Breast epithelium (tissue), 4 donors: ENCODE measurements at regions not wholly inside any gene's neighbourhood (a gene's known extent, or its start where the extent isn't known, plus 50 kb on each side); places are given as distances from the start of the nearest gene placed in this dataset.

ENCODE experiments used
- DNase-seq, 2 donors: peaks; one replicate each; pipeline ENCODE4 v3.0.0-alpha.2; 2019; ENCODE audit warnings: low spot score in 2 of 2
- H3K27ac ChIP-seq, 2 donors: fragments of 200-600 bp; sonication (generic) in 1 of 2; one replicate each; pipeline ENCODE4 v1.5.1; 2016 to 2019; ENCODE audit warnings: mild to moderate bottlenecking in 1 of 2
- H3K27me3 ChIP-seq, 2 donors: fragments of 200-600 bp; sonication (generic) in 1 of 2; one replicate each; pipeline versions ENCODE4 v1.5.1 to v1.6.0; 2017 to 2019; ENCODE audit warnings: control low read depth in 1 of 2, mild to moderate bottlenecking in 1 of 2
- H3K36me3 ChIP-seq: fragments of 200-600 bp; one replicate; pipeline ENCODE4 v1.5.1; 2019
- H3K4me1 ChIP-seq, 2 donors: fragments of 200-600 bp; sonication (generic); one replicate each; pipeline ENCODE4 v1.5.1; 2016 to 2019; ENCODE audit warnings: control low read depth in 1 of 2
- H3K4me3 ChIP-seq, 3 donors: fragments of 200-600 bp; sonication (generic); 1 replicate in 2 of 3; 2 replicates in 1 of 3; pipeline ENCODE4 v1.5.1; 2016 to 2019; ENCODE audit warnings: mild to moderate bottlenecking in 3 of 3, moderate library complexity in 2 of 3
- H3K9me3 ChIP-seq, 2 donors: fragments of 200-600 bp; sonication (generic) in 1 of 2; one replicate each; pipeline ENCODE4 v1.5.1; 2016 to 2019; ENCODE audit warnings: control low read depth in 1 of 2
- POLR2A ChIP-seq: fragments of 450-650 bp; IDR thresholded peaks from one replicate; pipeline ENCODE4 v1.6.1; 2016; ENCODE audit warnings: antibody characterized with exemption, mild to moderate bottlenecking, moderate library complexity
- POLR2AphosphoS5 ChIP-seq, 3 donors: sonication (generic); formaldehyde crosslinking; IDR thresholded peaks; one replicate each; pipeline ENCODE4 v1.6.1; 2017; ENCODE audit warnings: antibody characterized with exemption in 3 of 3
- intact Hi-C: fragments of 100-400 bp; cut with DNase I; formaldehyde crosslinking; loops from one replicate; pipeline ENCODE4 v1.15.1; 2023; ENCODE audit warnings: low total_unique reads
- TF ChIP-seq, protein P1 (sequence below), 3 donors: fragments of 450-650 bp; IDR thresholded peaks; one replicate each; pipeline ENCODE4 v1.5.1; 2016 to 2017; ENCODE audit warnings: antibody characterized with exemption in 3 of 3, mild to moderate bottlenecking in 3 of 3, moderate library complexity in 3 of 3

DNA sequence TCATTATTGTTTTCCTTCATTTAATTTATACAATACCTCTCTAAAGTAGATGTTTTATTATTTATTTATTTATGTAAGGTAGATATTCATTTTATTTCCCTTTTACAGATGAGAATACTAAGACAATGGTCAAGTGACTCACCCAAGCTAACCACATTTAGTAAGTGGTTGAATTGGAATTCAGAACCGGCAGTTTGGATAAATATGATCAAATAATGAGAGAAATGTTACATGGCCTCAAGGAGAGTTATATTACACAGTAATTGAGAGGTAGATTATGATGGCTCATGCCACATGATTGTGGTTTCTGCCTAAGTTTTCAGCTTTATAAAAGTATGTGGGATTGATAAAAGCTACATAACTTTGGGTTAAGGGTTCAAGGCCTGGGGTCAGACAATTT is 239.4 kb upstream of the BOD1L1 start:
- Histone ChIP-seq H3K36me3 (no peaks in the 10 kb centered on the region), H3K27me3 (no peaks in the 10 kb centered on the region), H3K4me3 (no peak overlapping the region), H3K4me1 (no peaks in the 10 kb centered on the region), H3K9me3 (peaks cover 0 to 8% of the 10 kb centered on the region in 2 donors), H3K27ac (no peak overlapping the region)
- TF ChIP-seq POLR2A: no peak
- intact Hi-C loops: no loop called here
- DNase-seq: no peak

DNA sequence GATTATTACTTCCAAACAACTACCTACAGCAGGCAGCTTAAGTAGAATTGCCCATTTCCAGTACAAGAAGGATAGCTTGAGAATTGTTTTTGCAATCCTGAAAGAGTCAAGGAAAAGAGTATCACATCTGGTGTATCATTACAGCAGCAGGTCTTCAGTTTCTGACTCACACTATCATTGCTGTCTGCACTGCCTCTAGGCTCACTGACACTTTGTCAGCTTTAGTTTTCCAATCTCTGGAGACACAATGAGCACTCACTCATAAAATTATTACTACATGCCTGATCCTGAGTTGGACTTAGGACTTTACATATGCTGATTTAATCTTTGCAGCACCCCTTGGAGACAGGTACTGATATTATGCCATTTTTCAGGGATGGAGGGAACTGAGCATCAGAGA is 244.6 kb upstream of the BOD1L1 start:
- TF ChIP-seq POLR2AphosphoS5 (IDR thresholded peaks at IDR 0.05) (no peak), POLR2A (no peak)
- TF ChIP-seq, protein P1, sequence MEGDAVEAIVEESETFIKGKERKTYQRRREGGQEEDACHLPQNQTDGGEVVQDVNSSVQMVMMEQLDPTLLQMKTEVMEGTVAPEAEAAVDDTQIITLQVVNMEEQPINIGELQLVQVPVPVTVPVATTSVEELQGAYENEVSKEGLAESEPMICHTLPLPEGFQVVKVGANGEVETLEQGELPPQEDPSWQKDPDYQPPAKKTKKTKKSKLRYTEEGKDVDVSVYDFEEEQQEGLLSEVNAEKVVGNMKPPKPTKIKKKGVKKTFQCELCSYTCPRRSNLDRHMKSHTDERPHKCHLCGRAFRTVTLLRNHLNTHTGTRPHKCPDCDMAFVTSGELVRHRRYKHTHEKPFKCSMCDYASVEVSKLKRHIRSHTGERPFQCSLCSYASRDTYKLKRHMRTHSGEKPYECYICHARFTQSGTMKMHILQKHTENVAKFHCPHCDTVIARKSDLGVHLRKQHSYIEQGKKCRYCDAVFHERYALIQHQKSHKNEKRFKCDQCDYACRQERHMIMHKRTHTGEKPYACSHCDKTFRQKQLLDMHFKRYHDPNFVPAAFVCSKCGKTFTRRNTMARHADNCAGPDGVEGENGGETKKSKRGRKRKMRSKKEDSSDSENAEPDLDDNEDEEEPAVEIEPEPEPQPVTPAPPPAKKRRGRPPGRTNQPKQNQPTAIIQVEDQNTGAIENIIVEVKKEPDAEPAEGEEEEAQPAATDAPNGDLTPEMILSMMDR (IDR thresholded peaks at IDR 0.05): no peak

DNA sequence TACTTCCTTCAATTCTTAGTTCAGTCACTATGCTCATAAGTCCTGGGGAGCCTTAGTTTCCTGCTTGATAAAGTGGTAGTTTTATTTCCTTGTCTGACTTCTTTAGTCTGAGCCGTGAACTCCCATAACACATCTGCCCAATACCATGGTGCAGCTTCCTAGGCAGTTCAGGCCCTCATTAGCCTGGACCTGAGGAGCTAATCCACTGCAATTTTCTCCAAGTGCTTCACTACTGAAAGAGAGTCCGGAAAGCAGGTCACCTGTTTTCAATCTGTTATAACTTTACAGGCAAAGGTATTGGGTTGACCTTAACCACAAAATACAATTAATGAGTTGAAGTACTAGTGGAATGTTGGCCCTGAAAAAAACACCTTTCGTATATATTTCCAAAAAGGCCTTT is 245.4 kb upstream of the BOD1L1 start:
- H3K27ac ChIP-seq: no peak overlapping the region
- no peaks in the 10 kb centered on the region for H3K4me1 ChIP-seq
- H3K27me3 ChIP-seq: no peaks in the 10 kb centered on the region
- TF ChIP-seq, protein P1 (IDR thresholded peaks at IDR 0.05): no peak
- no peak for TF ChIP-seq POLR2A
- H3K4me3 ChIP-seq: no peak overlapping the region
- intact Hi-C loops: no loop called here
- no peaks in the 10 kb centered on the region for H3K36me3 ChIP-seq
- DNase-seq: no peak
- no peaks in the 10 kb centered on the region for H3K9me3 ChIP-seq

More for the DNA sequence above, 244.6 kb upstream of the BOD1L1 start:
- no peak overlapping the region for H3K4me3 ChIP-seq
- DNase-seq: no peak
- intact Hi-C loops: no loop called here
- H3K27me3 ChIP-seq: no peaks in the 10 kb centered on the region
- no peaks in the 10 kb centered on the region for H3K9me3 ChIP-seq
- no peak overlapping the region for H3K27ac ChIP-seq
- H3K4me1 ChIP-seq: no peaks in the 10 kb centered on the region
- H3K36me3 ChIP-seq: no peaks in the 10 kb centered on the region

DNA sequence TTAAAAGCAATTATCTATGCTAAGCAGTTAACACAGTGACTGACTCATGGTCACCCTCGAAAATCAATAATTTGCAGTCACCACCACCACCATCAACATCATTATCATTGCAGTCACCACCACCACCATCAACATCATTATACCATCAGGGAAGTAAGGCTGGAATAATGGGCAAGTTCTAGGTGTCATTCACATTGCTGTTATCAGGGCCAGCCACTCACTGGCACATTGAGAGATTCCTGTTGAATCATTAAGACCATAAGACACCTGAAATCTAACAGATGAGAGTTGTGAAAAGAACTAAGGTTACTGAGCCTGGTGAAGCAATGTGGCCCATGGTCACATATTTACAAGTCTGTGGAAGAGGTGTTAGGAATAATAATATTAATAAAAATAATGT is 247.7 kb upstream of the BOD1L1 start:
- DNase-seq: no peak
- TF ChIP-seq POLR2AphosphoS5 (IDR thresholded peaks at IDR 0.05) (no peak), POLR2A (no peak)
- TF ChIP-seq, protein P1 (IDR thresholded peaks at IDR 0.05): no peak
- H3K4me3 ChIP-seq: no peak overlapping the region
- H3K27me3 ChIP-seq: no peaks in the 10 kb centered on the region
- intact Hi-C loops: no loop called here
- H3K36me3 ChIP-seq: no peaks in the 10 kb centered on the region
- no peak overlapping the region for H3K27ac ChIP-seq
- H3K4me1 ChIP-seq: no peaks in the 10 kb centered on the region
- H3K9me3 ChIP-seq: no peaks in the 10 kb centered on the region

DNA sequence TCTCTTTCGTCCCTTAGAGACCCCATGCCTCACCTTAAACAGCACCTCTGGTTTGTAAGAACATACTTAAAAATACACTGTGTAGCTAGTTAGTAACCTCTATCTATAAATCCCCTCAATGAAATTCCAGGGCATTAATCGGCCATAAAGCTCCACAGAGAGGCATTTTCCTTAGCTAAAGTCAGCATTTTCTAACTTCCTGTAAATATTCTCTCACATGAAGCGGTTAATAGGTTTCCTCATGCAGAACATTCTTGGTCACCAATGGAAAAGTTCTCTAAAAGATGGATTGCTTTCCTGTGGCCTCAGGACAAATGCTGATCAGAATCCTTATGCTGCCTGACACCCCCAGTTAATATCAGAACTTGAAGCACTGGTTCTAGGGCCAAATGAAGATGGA is 248.6 kb upstream of the BOD1L1 start:
- H3K36me3 ChIP-seq: no peaks in the 10 kb centered on the region
- no peak overlapping the region for H3K27ac ChIP-seq
- no peak for DNase-seq
- no peak overlapping the region for H3K4me3 ChIP-seq
- TF ChIP-seq, protein P1 (IDR thresholded peaks at IDR 0.05): no peak
- no peak for TF ChIP-seq POLR2A
- TF ChIP-seq POLR2AphosphoS5 (IDR thresholded peaks at IDR 0.05): no peak
- intact Hi-C loops: no loop called here
- H3K9me3 ChIP-seq: no peaks in the 10 kb centered on the region
- no peaks in the 10 kb centered on the region for H3K27me3 ChIP-seq
- no peaks in the 10 kb centered on the region for H3K4me1 ChIP-seq

DNA sequence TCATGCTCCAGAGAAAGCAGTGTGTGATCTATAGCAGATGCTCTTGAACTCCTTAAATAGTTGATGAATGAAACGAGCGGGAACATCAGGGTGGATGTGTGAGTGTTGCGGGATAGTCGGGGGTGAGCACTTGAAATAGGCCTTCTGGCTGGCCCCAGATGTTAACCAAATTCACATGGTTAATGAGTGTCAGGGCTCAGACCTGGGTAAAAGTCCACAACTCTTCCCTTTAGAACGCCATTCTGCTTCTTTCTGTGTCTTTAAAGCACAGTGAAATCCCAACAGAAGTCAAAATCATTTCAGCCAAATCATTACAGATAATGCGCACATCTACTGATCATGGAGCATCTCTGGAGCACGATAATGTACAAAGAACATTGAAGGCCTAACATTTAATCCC is 249.4 kb upstream of the BOD1L1 start:
- no peak for DNase-seq
- H3K27me3 ChIP-seq: no peaks in the 10 kb centered on the region
- H3K27ac ChIP-seq: no peak overlapping the region
- TF ChIP-seq, protein P1 (IDR thresholded peaks at IDR 0.05): no peak
- TF ChIP-seq POLR2AphosphoS5 (IDR thresholded peaks at IDR 0.05) (no peak), POLR2A (no peak)
- no peaks in the 10 kb centered on the region for H3K4me1 ChIP-seq
- no peaks in the 10 kb centered on the region for H3K36me3 ChIP-seq
- H3K9me3 ChIP-seq: no peaks in the 10 kb centered on the region
- intact Hi-C loops: no loop called here
- no peak overlapping the region for H3K4me3 ChIP-seq
